GM18520 (cell line): ENCODE measurements at regions not wholly inside any gene's neighbourhood (a gene's known extent, or its start where the extent isn't known, plus 50 kb on each side); places are given as distances from the start of the nearest gene placed in this dataset.
"Not testable (repeated sequence)": the region's sequence is repeated elsewhere in the genome, so short reads cannot be mapped to it uniquely, and the experiment has no call there.

Source experiments
- ATAC-seq: cut with Tn5 transposase; IDR thresholded peaks from one replicate; pipeline ENCODE4 v1.9.1; 2021; ENCODE audit not compliant: unreplicated experiment

DNA sequence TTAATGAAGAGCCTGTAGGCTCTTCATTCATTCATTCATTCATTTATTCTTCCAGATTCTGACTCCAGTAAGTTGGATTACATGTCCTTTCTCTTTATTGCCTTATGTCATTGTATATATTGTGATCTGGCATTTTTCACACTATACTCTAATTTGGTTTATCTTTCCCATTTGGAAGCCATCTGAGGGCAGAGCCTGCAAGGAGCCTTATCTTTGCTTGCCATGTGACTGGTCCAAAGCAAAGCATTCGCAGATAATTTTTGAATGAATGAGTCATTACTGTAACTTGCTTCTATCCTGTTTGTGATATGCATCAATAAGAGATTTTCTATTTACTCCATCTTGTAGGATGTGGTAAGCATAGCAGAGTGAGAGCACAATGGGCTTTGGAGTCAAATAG lies 108.4 kb upstream of the DAB1 start:
- no peak for ATAC-seq

DNA sequence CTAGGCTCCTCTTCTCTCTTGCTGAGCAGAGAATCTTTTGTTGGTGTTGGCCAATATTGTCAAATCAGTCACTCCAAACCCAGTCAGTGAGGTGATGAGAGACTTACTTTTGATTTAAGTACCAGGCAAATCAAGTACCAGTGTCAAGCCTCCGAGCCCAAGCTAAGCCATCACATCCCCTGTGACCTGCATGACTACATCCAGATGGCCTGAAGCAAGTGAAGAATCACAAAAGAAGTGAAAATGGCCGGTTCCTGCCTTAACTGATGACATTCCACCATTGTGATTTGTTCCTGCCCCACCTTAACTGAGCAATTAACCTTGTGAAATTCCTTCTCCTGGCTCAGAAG lies 107.0 kb upstream of the DAB1 start:
- not testable (repeated sequence) for ATAC-seq

DNA sequence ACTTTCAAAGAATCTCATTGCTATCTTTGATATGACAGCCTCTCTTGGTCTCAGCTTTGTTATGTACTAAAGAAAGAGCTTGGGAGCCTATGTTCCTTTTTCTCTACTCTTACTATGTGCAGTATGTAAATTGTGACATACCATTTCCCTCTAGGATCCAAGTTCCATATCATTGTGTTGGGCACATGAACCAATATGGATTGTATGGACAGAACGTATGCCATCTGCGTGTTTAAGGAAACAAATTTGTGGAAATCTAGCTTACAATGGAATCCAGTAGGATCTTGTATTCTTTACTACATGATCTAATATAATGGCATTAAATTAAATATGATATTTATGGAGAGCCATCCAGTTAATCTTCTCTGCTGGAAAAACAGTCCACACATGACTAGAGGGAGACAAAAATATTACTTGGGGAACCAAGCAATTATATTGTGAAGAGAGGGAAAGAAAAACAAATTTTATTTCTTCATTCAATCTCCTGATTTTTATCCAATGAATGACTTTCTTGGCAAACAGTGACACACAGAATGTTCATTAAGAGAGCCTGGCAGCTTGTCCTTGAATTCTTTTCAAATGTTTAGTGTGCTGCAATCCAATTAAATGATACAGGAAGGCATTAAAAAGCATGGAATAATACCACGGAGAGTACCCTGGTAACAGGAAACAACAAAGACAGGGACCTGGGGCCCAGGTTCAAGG lies 106.5 kb upstream of the DAB1 start:
- no peak for ATAC-seq

DNA sequence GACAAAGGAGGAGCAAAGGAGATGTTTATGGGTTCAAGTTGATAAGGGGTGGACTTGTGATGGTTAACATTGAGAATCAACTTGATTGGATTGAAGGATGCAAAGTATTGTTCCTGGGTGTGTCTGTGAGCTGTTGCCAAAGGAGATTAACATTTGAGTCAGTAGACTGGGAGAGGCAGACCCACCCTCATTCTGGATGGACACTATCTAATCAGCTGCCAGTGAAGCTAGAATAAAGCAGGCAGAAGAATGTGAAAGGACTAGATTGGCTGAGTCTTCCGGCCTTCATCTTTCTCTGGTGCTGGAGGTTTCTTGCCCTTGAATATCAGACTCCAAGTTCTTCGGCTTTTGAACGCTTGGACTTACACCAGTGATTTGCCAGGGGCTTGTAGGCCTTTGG lies 98.7 kb upstream of the DAB1 start:
- ATAC-seq = no peak

DNA sequence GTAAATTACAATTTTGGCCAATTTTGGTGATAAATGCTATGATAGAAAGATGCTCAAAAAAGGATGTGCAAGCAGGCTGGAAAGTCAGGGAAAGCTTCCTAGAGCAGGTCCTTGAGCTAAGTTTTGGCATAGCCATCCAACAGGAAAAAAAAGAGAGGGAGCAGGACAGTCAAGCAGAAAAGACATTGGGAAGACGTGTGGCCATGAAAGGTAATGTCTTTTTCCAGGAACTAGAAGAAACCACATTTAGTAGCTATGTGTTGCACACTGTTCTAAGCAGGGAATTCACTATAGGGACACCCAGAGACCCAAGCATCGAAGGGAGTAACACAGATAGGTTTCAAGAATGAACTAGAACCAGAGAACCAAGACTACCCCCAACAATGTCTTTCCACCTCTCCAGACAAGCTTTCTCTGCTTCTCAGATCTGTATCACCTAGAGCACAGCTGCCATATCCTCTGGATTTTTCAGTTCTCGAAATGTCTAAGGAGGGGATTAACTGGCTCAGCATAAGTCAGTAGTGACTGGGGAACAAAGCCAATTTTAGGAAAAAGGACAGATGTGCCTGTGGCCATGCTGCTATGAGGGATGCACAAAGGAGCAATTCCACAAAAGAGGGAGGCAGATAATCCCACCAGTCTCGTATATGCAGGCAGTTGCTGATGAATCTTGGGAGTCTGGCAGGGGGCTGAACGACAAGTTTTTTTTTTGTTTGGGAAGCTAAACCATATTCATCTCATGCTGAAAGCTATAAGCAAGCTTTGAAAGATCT lies 97.1 kb upstream of the DAB1 start:
- ATAC-seq = no peak

DNA sequence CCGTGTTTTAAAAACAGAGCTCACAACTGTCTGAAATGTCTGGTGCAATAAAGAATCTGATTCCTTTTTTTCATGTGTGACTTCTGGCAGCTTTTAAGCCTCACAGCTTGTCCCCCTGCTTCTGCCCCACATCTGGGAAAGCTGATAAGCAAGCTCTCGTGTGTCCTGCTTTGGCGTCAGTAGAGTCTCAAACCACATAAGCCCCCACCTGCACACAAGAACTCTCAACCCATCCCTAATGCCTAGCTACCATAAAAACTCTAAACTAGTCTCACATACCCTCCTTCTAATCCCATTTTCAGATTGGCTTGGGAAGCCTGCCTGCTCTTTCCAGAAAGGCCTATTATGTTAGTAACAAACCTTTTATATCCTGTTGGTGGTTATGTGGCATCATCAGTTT lies 94.6 kb upstream of the DAB1 start:
- no peak for ATAC-seq

DNA sequence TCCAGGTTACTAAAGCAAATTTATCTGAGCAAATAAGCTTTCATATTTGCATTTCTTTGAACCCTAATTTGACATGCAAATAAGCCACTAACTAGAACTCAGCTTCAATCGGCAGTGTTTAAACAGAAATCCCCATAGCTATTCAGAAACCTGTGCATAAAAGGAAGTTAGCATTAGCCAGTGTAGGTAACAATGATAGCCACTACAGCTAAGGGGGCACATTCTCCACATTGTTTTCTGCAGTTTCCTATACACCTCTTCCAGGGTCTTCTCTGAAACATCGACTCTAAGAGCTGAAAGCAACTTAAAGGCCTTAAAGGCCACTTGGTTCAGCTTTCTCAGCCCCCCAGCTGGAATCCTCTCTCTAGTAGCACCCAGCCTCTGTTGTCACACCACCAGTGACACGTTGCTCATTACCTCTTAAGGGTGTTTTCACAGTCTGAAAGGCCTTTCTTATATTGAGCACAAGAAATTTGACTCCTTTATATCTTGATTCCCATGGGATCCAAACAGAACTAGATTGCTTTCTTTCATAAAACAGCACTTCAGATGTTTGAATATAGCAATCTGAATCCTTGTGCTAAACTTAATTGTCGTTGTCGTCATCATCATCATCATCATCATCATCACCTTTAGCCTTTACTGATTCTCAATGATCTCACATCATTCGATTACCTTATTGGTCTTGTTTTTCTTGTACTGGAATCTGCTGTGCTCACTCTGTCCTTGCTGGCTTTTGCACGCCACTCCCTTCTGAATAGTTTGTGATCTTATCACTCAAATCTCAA lies 93.9 kb upstream of the DAB1 start:
- no peak for ATAC-seq

DNA sequence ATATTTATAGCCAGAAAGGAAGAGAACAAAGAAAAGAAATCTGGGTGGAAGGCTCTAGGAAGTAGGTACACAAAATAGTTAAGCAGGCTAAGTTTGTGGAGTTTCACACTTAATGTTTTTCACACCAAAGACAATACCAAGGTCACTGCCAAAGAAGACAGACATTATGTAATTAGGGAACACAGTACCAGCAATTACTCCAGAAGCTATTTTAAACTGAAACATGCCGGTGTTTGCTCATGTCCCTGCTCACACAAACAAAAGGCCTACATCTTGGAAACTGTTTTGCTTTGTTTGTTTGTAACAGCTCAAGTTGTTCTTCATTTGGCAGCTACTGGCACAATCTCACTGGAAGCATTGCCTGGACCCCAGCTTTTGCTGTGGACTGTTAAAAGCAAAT lies 88.5 kb upstream of the DAB1 start:
- no peak for ATAC-seq

DNA sequence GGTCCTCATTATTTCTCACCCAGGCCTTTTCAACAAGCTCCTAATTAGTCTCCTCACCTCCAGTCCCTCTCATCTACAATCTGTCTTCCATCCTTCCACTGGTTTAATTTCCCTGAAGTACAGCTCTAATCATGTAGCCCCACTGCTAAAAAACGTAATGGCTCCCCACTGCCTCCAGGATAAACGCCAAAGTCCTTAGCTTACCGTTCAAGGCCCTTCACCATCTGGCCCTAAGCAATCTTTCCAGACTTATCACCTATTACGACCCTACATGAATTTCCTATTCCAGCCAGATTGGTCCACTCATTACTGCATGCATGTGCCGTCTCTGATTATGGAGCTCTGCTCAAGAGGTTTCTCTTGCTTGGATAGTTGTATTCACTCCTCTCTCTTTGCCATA lies 83.1 kb upstream of the DAB1 start:
- ATAC-seq = no peak

DNA sequence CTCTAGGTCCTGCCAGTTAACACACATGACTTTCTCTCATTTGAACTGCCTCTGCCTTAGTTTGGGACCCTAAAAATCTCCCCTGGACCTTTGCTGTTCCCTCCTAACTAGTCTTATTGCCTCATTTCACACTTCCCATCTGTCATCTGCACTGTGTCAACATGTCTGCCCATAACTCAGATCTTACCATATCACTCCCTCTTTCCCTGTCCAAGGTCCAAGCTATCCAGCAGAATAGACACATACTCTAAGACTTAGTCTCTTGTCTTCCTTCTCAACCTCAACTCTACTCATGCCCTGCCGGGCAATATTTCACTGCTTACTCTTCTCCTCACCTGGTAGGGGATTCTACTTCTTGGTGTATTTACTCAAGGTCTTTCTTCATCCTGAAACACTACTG lies 79.5 kb upstream of the DAB1 start:
- no peak for ATAC-seq

DNA sequence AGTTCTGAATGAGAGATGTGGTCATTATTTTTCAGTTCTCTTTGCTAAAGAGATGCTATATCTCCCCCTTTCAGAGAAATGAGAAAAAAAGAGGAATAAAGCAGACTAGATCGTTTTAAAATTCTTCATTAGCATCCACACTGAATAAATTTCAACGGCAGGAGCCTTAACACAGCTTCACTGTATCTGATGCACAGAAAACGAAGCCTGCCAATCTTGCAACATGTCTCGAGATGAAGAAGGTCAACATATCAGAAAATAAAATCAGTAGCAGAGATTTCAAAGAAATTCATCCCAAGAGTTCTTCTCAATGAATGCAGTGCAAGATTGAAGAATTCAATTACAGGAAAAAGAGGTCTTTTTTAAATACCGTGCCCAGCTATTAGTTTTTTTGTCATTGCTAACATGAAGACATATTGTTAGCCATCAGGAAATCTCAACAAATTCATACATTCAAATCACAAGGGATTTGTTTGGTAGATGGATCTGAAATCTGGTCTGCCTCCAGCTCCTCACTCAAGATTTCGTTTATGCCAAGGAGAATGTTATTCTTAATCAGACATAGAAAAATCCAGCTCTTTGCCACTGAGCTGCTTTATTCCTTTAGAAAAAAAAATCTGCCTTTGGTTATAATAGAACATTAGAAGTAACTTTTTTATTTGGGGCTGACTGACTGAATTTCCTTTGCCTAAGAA lies 76.4 kb upstream of the DAB1 start:
- no peak for ATAC-seq

DNA sequence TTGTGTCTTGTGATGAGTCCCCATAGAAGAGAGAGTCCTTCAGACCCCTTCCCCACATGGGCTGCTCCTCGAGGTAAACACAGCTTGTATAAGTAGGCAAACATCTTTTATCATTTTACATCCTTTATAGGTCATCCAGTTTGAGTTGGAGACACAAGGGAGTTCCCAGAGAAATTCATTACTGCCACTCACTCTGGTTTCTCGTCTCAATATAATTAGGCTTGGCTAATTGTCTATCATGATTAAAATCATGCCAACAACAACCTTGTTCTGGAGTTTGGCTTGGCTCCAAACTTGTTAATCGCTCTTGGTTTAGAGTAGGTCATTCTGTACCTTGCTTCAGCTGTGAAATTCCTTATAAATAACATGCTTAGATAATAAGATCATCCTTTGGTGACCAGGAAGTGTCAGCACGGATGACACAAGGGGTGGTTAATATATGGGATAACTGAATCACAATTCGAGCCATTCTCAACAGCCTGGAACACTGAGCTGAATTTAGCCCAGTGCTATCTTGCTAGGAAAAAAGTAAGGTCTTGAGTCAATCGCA lies 70.7 kb upstream of the DAB1 start:
- ATAC-seq = no peak

DNA sequence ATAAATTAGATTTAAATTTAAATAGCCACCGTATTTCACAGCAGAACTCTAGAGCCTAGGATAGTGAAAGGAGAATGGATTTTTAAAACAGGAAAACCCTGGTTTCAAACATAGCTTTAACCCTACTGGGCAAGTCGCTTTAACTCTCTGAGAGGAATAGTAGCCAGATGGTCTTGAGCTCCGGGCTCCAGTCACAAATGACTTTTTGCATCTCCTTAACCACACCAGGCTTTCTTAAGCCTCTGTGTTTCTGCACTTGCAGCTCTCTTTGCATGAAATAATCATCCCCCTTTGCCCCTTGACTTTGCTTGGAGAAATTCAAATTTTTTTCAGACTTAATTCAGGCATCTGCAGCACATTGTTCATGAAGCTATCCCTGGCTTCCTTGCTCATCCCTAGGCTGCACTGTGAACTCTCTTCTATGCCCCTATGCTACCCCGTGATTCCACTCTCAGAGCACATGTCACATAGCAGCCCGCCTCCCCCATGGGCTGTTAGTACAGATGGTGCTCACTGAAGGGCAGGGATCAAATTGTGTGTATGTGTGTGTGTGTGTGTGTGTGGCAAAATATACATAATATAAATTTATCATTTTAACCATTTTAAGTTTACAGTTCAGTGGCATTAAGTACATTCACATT lies 68.8 kb upstream of the DAB1 start:
- no peak for ATAC-seq

DNA sequence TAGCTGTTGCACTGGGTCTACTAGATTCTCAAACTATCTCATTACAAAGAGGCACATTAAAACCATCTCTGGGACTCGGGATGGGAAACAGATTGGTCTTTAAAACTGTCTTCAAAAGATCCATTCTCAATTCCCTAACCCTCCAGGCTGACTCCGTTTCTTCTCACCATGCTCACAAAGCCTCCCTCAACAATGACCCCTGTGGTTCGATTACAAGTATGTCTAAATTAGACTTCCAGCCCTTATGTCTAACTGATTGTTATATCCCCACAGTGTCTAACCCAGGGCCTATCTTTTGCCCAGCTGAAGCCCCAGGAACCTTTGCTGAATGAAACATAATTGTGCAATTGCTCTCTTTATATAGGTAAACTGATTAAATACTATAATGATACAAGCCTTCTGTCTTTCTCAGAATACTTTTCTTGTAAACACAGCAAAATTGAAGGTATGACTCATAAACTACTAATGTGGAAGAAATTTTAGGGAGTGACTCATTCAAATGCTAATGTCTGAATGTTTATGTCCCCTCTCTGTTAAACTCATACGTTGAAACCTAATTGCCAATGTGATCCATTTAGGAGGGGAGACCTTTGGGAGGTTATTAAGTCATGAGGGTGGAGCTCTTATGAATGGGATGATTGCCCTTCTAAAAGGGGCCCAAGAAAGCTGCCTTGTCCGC lies 65.6 kb upstream of the DAB1 start:
- ATAC-seq = no peak

DNA sequence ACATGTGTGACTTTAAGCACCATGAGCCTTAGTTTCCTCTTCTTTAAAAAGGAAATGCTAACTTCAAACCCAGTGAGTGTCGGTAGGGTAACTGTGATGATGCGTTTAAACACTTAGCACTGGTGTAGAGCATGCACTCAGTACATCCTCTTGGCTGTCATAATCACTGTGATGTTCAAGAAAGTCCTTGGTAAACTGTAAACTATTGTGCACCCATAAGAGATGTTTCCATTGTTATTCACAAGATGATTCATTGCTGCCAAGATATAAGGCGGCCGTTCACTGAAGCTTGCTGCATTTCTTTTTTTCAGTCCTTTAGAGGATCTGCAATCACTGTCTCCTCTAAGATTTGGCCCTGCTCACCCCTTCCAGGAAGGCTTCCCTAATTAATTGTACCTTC lies 61.8 kb upstream of the DAB1 start:
- ATAC-seq = no peak

DNA sequence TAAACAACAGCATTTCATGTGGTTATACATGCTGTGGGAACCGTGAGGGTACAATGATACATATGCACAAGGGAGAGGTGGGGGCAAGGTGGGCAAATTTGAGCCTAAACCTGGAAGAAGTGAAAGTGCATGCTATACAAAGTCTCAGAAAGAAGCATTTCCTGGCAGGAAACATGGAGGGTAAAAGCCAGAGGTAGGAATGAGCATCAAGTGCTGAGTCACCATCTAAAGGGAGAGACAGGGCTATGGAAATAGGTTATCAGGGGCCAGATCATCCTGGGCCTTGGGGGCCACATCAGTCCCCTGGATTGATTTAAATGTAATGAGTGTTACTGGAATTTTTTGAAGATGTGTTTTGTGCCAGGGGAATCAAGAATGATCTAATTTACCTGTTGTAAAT lies 60.1 kb upstream of the DAB1 start:
- ATAC-seq = no peak

DNA sequence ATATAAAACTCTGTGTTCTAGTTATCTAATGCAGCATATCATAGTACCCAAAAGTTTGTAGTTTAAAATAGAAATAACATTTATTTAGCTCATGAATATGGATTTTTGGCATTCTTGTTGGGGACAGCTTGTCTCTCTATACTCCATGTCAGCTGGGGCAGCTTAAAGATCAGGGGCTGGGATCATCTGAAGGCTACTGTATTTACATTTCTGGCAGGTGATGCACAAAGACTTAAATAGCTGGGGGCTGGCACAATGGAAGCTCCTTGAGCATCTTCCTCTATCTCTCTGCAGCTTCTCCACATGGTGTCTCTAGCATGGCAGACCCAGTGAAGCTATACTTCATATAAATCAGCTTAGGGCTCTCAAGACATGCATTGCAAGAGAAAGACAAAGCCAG lies 55.6 kb upstream of the DAB1 start:
- ATAC-seq = no peak

DNA sequence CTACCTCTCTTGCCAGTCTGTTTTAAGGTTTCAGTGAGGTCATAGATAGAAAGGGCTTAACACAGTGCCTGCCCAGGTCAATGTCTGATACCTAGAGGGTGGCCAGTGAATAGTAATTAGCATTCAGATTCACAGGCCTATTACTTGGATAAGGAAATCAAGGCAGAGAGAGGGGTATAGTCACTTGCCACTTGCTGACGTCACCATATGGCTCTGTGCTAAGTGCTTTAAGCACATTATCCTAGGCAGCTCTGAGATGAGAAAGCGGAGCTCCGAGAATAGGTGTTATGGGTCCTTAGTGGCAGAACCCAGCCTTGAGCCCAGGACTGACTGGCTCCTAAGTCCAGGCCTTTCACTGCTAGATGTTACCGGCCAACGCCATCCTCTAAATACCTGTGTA lies 51.5 kb upstream of the DAB1 start:
- ATAC-seq = no peak

DNA sequence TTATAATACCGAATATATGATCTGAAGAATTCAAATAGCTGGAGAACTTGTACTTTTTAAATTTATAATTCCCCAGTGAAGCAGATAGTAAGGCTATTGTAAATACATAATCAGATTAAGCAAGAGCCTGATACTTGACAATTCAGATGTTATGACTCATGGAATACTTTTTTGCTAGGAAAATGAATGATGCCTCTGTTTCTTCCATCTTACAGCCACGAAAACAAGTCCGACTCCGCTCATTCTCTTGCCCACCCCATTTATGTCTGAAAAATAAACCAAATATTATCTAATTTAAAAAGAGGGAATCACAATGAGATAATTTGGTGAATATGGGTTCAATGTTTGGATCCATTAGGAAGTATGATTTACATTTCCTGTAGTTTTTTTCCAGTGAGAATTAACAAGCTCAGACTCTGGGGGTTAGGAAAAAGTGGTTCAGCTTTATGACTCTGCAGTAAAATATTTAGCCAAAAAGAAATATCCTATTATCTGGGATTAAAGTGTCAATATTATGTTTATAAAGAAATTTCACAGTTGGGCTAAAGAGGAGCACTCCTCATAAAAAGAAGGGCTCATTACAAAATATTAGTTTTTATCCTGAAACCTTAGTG lies 50.4 kb upstream of the DAB1 start:
- no peak for ATAC-seq
